ENCODE measurements at regions not wholly inside any gene's neighbourhood (a gene's known extent, or its start where the extent isn't known, plus 50 kb on each side); places are given as distances from the start of the nearest gene placed in this dataset.

GRCh38 chr13:31853643-31854326, 114.5 kb downstream of the RXFP2 start:
- no peak overlapping the region for H3K27ac Mint-ChIP-seq
- DNase-seq: no peak
- H3K4me3 Mint-ChIP-seq: no peak overlapping the region
- no peaks in the 10 kb centered on the region for H3K9me3 Mint-ChIP-seq
- H3K27me3 Mint-ChIP-seq (ENCODE audit: low read depth): peaks cover 2% of the 10 kb centered on the region
- no peaks in the 10 kb centered on the region for H3K36me3 Mint-ChIP-seq (ENCODE audit: low read depth)
- intact Hi-C loops (cut with micrococcal nuclease): no loop called here
- CTCF ChIA-PET: interaction anchor here (0.6 kb wide), 1 partner anchor 1900 kb away, joined by 3 read pairs; no protein-coding TSS in a partner anchor
- H3K4me1 Mint-ChIP-seq (ENCODE audit: low read depth): no peaks in the 10 kb centered on the region

DNA sequence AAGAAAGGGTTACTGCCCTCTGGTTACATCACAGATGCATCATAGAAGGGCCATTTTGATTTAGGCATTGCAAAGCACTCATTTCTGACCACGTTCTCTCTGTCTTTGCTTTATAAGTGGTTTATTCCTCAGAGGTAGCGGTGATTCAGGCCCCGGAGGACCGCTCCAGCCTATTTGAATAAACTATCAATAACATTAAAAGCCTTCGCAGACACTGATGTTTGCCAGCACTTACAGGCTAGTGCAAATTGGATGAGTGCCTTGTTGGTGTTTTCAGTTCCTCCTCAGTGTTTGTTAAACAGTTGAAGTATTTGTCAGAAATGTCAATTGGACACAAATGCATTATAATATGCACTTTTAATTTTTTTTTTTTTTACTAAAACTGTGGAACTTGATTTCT, 120.2 kb downstream of the RXFP2 start:
- no peak for DNase-seq
- H3K4me1 Mint-ChIP-seq (ENCODE audit: low read depth): no peaks in the 10 kb centered on the region
- CTCF ChIA-PET: no interaction called here
- peaks cover 5% of the 10 kb centered on the region for H3K27me3 Mint-ChIP-seq (ENCODE audit: low read depth)
- no peak overlapping the region for H3K27ac Mint-ChIP-seq
- intact Hi-C loops (cut with micrococcal nuclease): no loop called here
- no peaks in the 10 kb centered on the region for H3K9me3 Mint-ChIP-seq
- no peak overlapping the region for H3K4me3 Mint-ChIP-seq
- no peaks in the 10 kb centered on the region for H3K36me3 Mint-ChIP-seq (ENCODE audit: low read depth)

DNA sequence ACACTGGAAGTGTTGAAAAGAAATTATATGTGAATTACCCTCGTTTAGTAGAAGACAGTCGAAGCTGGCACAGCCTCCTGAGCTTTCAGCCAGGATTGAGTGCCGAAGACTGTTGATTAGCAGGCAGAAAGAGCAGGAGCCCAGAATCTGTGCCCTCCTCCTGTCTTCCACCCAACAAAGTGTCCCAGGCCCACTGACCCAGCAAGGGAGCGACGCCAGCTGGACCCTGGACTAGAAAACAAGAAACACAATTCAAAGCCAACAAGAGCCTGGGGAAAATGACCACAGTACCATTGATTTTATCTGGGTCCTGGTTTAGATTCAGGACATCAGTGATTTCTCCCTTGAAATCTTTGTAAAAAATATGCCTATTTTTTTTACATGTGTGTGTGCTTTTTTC, 120.7 kb downstream of the RXFP2 start:
- Mint-ChIP-seq H3K9me3 (no peaks in the 10 kb centered on the region), H3K4me1 (ENCODE audit: low read depth) (no peaks in the 10 kb centered on the region), H3K27me3 (ENCODE audit: low read depth) (peaks cover 5% of the 10 kb centered on the region), H3K27ac (no peak overlapping the region), H3K36me3 (ENCODE audit: low read depth) (no peaks in the 10 kb centered on the region), H3K4me3 (no peak overlapping the region)
- intact Hi-C loops (cut with micrococcal nuclease): no loop called here
- CTCF ChIA-PET: no interaction called here
- DNase-seq: no peak

GRCh38 chr13:31862828-31863227, 123.5 kb downstream of the RXFP2 start:
- no peak overlapping the region for H3K27ac Mint-ChIP-seq
- no peak overlapping the region for H3K4me3 Mint-ChIP-seq
- DNase-seq: no peak
- no peaks in the 10 kb centered on the region for H3K4me1 Mint-ChIP-seq (ENCODE audit: low read depth)
- CTCF ChIA-PET: interaction anchor here (0.7 kb wide), 1 partner anchor 92 kb away, joined by 4 read pairs; no protein-coding TSS in a partner anchor
- no peaks in the 10 kb centered on the region for H3K36me3 Mint-ChIP-seq (ENCODE audit: low read depth)
- intact Hi-C loops (cut with micrococcal nuclease): no loop called here
- H3K27me3 Mint-ChIP-seq (ENCODE audit: low read depth): peaks cover 5% of the 10 kb centered on the region
- H3K9me3 Mint-ChIP-seq: no peaks in the 10 kb centered on the region

- peaks cover 3% of the 10 kb centered on the region for H3K27me3 Mint-ChIP-seq (ENCODE audit: low read depth)
- no peak for DNase-seq
- intact Hi-C loops (cut with micrococcal nuclease): no loop called here
- H3K36me3 Mint-ChIP-seq (ENCODE audit: low read depth): no peaks in the 10 kb centered on the region
- no peaks in the 10 kb centered on the region for H3K9me3 Mint-ChIP-seq
- H3K4me1 Mint-ChIP-seq (ENCODE audit: low read depth): no peaks in the 10 kb centered on the region
- H3K27ac Mint-ChIP-seq: no peak overlapping the region
- CTCF ChIA-PET: no interaction called here
- no peak overlapping the region for H3K4me3 Mint-ChIP-seq
Measured at GRCh38 chr13:31864307-31864706, 125.0 kb downstream of the RXFP2 start.

DNA sequence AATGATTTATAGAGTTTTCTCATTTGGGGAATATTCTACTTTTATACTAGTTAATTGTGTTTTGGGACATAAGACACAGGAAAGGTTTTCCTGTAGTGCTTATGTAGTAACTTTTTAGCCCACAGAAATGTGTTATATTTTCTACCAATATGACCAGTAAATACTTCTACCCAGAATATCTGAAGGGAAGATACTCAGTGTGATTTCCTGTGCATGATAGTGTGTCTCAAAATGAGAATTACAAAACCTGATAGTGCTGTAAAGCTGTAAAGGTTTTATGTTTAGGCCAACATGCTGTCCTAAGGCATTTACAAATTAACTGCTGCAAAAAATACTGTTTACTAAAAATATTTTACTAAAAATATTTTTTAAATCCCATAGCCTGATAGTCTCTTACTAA, 126.8 kb downstream of the RXFP2 start:
- intact Hi-C loops (cut with micrococcal nuclease): no loop called here
- DNase-seq: no peak
- peaks cover 3% of the 10 kb centered on the region for H3K27me3 Mint-ChIP-seq (ENCODE audit: low read depth)
- no peaks in the 10 kb centered on the region for H3K4me1 Mint-ChIP-seq (ENCODE audit: low read depth)
- no peaks in the 10 kb centered on the region for H3K9me3 Mint-ChIP-seq
- no peaks in the 10 kb centered on the region for H3K36me3 Mint-ChIP-seq (ENCODE audit: low read depth)
- no peak overlapping the region for H3K27ac Mint-ChIP-seq
- H3K4me3 Mint-ChIP-seq: no peak overlapping the region
- CTCF ChIA-PET: no interaction called here

DNA sequence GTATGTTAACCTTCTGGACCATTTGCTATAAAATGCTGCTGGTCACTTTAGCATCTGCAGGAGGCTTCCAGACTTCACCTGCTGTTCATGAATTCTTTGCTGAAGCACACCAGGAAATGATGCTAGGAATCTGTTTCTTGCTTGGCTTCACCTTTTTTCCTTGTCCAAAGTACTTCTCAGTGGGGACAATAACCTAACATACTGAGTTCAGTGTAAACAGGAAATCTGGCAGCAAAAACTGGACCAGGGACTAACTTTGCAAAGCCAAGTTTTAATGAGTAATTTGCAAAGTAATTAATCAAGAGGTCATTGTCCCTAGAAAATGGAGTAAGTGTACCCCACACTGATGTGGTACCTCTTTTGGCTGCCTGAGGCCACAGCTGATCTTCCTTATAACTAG, 128.4 kb downstream of the RXFP2 start:
- CTCF ChIA-PET: no interaction called here
- Mint-ChIP-seq H3K36me3 (ENCODE audit: low read depth) (no peaks in the 10 kb centered on the region), H3K9me3 (no peaks in the 10 kb centered on the region), H3K27ac (no peak overlapping the region), H3K4me1 (ENCODE audit: low read depth) (no peaks in the 10 kb centered on the region), H3K27me3 (ENCODE audit: low read depth) (peaks cover 3% of the 10 kb centered on the region), H3K4me3 (no peak overlapping the region)
- DNase-seq: no peak
- intact Hi-C loops (cut with micrococcal nuclease): no loop called here

DNA sequence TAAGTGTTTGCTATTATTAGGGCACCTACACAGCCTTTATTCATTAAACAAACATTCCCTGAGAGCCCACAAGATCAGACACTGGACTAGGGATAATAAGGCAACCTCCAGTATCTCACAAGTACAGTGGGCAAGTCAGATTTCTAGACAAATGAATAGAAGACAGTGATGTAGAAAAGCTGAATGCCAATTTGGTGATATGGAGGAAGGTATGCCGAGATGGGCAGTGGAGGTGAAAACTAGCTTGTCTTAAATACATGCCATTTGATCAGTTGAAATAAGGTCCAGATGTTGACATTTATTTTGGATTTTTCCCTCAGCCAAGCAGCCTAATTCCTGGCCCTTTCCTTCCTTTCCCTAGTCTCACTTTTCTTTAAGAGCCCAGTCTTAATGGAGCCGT, 130.3 kb downstream of the RXFP2 start:
- H3K27ac Mint-ChIP-seq: no peak overlapping the region
- no peaks in the 10 kb centered on the region for H3K36me3 Mint-ChIP-seq (ENCODE audit: low read depth)
- DNase-seq: no peak
- no peak overlapping the region for H3K4me3 Mint-ChIP-seq
- no peaks in the 10 kb centered on the region for H3K9me3 Mint-ChIP-seq
- peaks cover 2% of the 10 kb centered on the region for H3K27me3 Mint-ChIP-seq (ENCODE audit: low read depth)
- no peaks in the 10 kb centered on the region for H3K4me1 Mint-ChIP-seq (ENCODE audit: low read depth)
- CTCF ChIA-PET: no interaction called here
- intact Hi-C loops (cut with micrococcal nuclease): no loop called here

- H3K27ac Mint-ChIP-seq: no peak overlapping the region
- CTCF ChIA-PET: interaction anchor here (0.5 kb wide), 1 partner anchor 270 kb away, joined by 3 read pairs; no protein-coding TSS in a partner anchor
Measured at GRCh38 chr13:31870511-31870910, 131.2 kb downstream of the RXFP2 start.

GRCh38 chr13:31873145-31873544, 133.8 kb downstream of the RXFP2 start:
- Mint-ChIP-seq H3K27me3 (ENCODE audit: low read depth) (peaks cover 2% of the 10 kb centered on the region), H3K4me1 (ENCODE audit: low read depth) (no peaks in the 10 kb centered on the region), H3K27ac (no peak overlapping the region), H3K4me3 (no peak overlapping the region), H3K36me3 (ENCODE audit: low read depth) (no peaks in the 10 kb centered on the region), H3K9me3 (no peaks in the 10 kb centered on the region)
- no peak for DNase-seq
- CTCF ChIA-PET: no interaction called here
- intact Hi-C loops (cut with micrococcal nuclease): no loop called here

More at GRCh38 chr13:31870511-31870910, 131.2 kb downstream of the RXFP2 start:
- H3K4me3 Mint-ChIP-seq: no peak overlapping the region
- H3K4me1 Mint-ChIP-seq (ENCODE audit: low read depth): no peaks in the 10 kb centered on the region
- intact Hi-C loops (cut with micrococcal nuclease): no loop called here
- H3K36me3 Mint-ChIP-seq (ENCODE audit: low read depth): no peaks in the 10 kb centered on the region
- peaks cover 2% of the 10 kb centered on the region for H3K27me3 Mint-ChIP-seq (ENCODE audit: low read depth)
- no peaks in the 10 kb centered on the region for H3K9me3 Mint-ChIP-seq
- no peak for DNase-seq

- Mint-ChIP-seq H3K4me3 (no peak overlapping the region), H3K4me1 (ENCODE audit: low read depth) (no peaks in the 10 kb centered on the region), H3K27me3 (ENCODE audit: low read depth) (peaks cover 2% of the 10 kb centered on the region), H3K36me3 (ENCODE audit: low read depth) (no peaks in the 10 kb centered on the region), H3K9me3 (no peaks in the 10 kb centered on the region), H3K27ac (no peak overlapping the region)
- intact Hi-C loops (cut with micrococcal nuclease): no loop called here
- CTCF ChIA-PET: interaction anchor here (1.0 to 1.8 kb wide), 3 partner anchors 34 to 134 kb away, joined by 3 to 6 read pairs (median 3); no protein-coding TSS in a partner anchor
- no peak for DNase-seq
Measured at GRCh38 chr13:31875134-31875533, 135.8 kb downstream of the RXFP2 start.

GRCh38 chr13:31878052-31878451, 138.7 kb downstream of the RXFP2 start:
- intact Hi-C loops (cut with micrococcal nuclease): no loop called here
- no peaks in the 10 kb centered on the region for H3K4me1 Mint-ChIP-seq (ENCODE audit: low read depth)

DNA sequence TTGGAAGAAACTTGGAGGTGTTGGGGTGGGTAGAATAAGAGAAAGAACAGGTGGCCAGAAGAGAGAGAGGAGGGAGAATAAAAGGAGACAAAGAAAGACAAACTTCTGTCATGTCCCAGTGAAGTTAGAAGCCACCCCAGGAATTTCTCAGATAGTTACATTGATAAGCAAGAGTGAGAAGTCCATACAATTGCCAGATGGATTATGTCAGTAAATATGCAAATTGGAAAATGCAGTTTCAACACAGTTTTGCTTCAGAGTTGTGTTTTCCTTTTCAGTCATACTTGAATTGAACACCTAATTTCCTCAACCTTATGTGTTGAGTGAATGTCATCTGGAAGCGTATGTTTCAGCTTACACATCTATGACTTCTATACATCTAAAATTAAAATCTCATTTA, 139.2 kb downstream of the RXFP2 start:
- no peaks in the 10 kb centered on the region for H3K36me3 Mint-ChIP-seq (ENCODE audit: low read depth)
- no peak overlapping the region for H3K4me3 Mint-ChIP-seq
- CTCF ChIA-PET: interaction anchor here (0.7 kb wide), 1 partner anchor 17 kb away, joined by 3 read pairs; no protein-coding TSS in a partner anchor
- no peaks in the 10 kb centered on the region for H3K4me1 Mint-ChIP-seq (ENCODE audit: low read depth)
- intact Hi-C loops (cut with micrococcal nuclease): no loop called here
- H3K27me3 Mint-ChIP-seq (ENCODE audit: low read depth): peaks cover 5% of the 10 kb centered on the region
- no peak for DNase-seq
- H3K9me3 Mint-ChIP-seq: no peaks in the 10 kb centered on the region
- H3K27ac Mint-ChIP-seq: no peak overlapping the region

More at GRCh38 chr13:31878052-31878451, 138.7 kb downstream of the RXFP2 start:
- CTCF ChIA-PET: interaction anchor here (0.7 kb wide), 1 partner anchor 18 kb away, joined by 3 read pairs; no protein-coding TSS in a partner anchor
- peaks cover 5% of the 10 kb centered on the region for H3K27me3 Mint-ChIP-seq (ENCODE audit: low read depth)
- H3K36me3 Mint-ChIP-seq (ENCODE audit: low read depth): no peaks in the 10 kb centered on the region
- no peaks in the 10 kb centered on the region for H3K9me3 Mint-ChIP-seq
- no peak overlapping the region for H3K4me3 Mint-ChIP-seq
- no peak overlapping the region for H3K27ac Mint-ChIP-seq
- DNase-seq: no peak

Measured in activated naive CD4-positive, alpha-beta T cell treated with anti-CD3 and anti-CD28 coated beads for 36 hours (primary cell).